Fibroblast of skin of left quadriceps (primary cell): ENCODE measurements at regions not wholly inside any gene's neighbourhood (a gene's known extent, or its start where the extent isn't known, plus 50 kb on each side); places are given as distances from the start of the nearest gene placed in this dataset.
"Not testable (repeated sequence)": the region's sequence is repeated elsewhere in the genome, so short reads cannot be mapped to it uniquely, and the experiment has no call there.

Source experiments
- DNase-seq, 2 experiments: peaks; one replicate each; pipeline ENCODE4 v3.0.0-alpha.2; 2013; ENCODE audit warnings: low read depth in 2 of 2

DNA sequence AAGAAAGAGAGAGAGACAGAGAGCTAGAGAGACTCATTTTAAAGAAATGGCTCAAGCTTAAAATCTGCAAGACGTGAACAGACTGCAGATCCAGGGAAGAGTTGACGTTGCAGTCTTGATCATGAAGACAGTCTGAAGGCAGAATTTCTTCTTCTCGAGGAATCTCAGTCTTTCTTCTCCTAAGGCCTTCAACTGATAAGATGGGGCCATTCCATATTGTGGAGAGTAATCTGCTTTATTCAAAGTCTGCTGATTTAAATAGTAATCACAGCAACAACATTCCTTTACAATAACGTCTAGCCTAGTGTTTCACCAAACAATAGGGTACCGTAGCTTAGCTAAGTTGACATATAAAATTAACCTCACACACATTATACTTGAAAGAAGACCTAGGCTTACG is 208.4 kb upstream of the ADAMTS3 start:
- no peak for DNase-seq

- peak; percentile 9 to 11 for DNase-seq
Measured at GRCh38 chr4:72770708-72771107, 201.7 kb upstream of the ADAMTS3 start.

- DNase-seq, result no peak
Measured at GRCh38 chr4:72768364-72768763, 199.3 kb upstream of the ADAMTS3 start.

DNA sequence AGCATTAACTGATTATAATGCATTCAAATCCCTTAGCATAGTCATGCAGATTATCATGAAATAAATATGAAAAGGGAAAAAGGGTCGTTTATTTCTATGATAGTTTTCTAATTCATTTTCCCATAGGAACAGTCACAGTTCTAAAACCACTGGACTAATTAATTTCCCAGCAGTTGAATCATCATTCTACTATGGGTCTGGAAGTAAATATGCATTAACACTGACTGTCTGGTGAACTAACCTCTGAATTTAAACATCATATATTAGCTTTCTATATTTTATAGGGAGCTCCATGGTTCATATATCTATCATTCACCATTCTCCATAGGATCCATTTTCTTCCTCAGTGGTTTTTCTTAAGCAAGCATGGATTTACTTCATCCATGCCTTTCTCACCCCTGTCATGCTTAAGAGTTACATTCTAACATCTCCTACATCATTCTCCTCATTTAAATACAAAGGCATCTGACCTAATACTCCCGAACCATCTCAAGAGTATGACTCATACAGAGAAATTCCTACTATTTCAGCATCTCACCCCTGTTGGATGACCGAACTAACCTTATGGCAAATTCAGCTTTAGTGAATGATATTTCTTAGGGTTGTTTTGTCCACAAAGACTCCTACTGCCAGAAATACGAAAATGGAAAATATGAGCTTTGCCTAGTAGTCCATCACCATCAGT is 198.7 kb upstream of the ADAMTS3 start:
- DNase-seq, result peak; percentile 27 to 28

GRCh38 chr4:72765788-72766187 is 196.8 kb upstream of the ADAMTS3 start:
- DNase-seq, result not testable (repeated sequence)

GRCh38 chr4:72761368-72762038 is 192.5 kb upstream of the ADAMTS3 start:
- no peak for DNase-seq

DNA sequence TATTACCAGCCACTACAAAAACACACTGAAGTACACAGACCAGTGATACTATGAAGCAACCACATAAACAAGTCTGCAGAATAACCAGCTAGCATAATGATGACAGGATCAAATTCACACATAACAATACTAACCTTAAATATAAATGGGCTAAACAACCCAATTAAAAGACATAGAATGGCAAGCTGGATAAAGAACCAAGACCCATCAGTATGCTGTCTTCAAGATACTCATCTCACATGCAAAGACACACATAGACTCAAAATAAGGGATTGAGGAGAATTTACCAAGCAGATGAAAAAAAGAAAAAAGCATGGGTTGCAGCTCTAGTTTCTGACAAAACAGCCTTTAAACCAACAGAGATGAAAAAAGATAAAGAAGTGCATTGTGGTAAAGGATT is 184.4 kb upstream of the ADAMTS3 start:
- not testable (repeated sequence) for DNase-seq

DNA sequence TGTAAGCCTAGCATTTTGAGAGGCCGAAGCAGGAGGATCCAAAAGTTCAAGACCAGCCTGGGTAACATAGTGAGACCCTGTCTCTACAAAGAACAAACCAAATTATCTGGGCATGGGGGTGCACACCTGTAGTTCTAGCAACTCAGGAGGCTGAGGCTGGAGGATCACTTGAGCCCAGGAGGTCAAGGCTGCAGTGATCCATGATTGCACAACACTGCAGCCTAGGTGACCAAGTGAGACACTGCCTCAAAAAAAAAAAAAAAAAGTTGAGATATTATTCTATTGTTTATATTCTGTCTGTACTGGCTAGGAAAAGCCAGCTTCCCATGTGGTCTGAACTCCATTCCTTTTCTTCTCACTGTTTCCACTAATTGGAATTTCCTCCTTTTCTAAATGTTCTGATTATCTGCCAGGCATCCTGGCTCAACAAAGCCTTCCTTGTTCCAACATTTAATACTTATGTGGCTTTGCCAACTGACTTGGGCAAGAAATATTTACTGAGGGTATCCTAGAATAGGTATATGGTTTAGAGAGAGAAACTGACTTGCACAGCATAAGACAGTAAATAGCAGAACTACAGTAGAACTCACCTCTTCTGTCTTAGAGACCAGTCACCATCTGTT is 175.2 kb upstream of the ADAMTS3 start:
- no peak for DNase-seq

GRCh38 chr4:72743078-72743477 is 174.1 kb upstream of the ADAMTS3 start:
- no peak for DNase-seq

DNA sequence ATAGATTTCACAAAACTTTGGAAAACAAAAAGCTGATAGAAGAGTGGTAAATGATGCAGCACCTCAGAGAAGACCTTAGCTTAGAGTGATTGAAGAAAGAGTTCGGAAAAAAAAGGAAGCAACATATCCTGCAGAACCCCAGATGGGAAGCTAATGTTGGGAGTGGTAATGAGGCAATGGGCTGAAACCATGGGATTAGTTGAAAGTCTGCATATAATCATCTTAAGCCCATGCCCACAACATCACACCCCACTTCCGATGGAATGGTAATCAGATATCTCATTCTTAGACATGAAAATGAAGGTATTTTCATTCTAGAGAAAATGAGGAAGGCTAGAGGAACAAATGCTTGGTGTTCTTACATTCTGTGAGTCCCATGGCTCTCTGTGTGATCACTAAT is 146.3 kb upstream of the ADAMTS3 start:
- no peak for DNase-seq

- DNase-seq, result no peak
Measured at GRCh38 chr4:72714482-72715279, 145.7 kb upstream of the ADAMTS3 start.

DNA sequence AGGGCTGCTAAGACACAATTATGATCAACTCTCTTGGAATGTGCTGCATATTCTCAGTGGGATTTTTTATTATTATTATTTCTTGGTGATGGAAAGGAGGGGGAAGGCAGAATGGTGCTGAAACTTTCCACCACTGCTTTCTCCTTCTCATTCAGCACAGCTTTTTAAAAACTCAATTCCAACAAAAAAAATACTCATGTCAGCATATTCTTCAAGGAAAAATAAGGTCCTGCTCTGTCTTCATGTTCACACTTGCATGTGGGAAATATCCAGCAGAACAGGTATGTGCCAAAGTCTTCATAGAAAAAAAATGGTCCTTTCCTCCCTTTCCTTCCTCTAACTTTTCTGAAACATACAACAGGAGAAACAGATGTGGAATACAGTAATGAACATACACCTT is 144.0 kb upstream of the ADAMTS3 start:
- DNase-seq, result no peak

DNA sequence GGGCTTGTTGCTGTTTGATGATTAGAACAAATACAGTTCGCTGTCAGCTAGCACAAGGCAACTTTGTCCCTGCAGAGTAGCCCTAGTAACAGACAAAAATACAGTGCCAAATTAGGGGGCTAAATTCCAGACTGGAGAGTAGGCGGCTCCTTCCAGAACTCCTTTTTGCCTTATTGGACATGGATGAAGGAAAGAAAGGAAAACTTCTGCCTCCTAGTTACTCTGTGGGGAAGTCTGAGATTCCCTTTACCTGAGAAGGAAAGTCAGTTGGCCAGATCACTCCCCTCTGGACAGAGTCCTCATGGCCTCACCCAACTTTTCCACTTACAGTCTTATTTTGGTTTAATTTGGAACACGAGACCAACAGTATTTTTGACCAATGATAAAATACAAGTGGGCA is 140.5 kb upstream of the ADAMTS3 start:
- no peak for DNase-seq

GRCh38 chr4:72706684-72707083 is 137.7 kb upstream of the ADAMTS3 start:
- no peak for DNase-seq

- DNase-seq, result not testable (repeated sequence)
Measured at GRCh38 chr4:72704925-72705640, 136.1 kb upstream of the ADAMTS3 start.

DNA sequence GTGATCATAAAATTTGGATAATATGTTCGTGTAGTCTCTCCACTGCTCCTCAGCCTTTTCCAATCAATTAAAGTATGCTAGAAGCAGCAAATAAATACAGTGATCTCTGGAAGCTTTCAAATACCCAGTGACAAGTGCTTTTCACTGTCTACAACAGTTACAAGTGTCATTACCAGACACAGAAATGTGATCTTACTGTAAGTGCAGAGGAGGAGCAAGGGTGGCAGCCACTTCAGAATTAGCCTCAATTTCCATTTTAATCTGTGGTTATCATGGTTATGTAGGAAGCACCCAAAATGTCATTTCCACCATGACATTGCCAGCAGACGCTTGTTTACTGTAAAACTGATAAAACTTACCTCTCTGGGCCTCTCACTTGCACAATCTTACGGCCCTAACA is 133.9 kb upstream of the ADAMTS3 start:
- DNase-seq, result no peak

DNA sequence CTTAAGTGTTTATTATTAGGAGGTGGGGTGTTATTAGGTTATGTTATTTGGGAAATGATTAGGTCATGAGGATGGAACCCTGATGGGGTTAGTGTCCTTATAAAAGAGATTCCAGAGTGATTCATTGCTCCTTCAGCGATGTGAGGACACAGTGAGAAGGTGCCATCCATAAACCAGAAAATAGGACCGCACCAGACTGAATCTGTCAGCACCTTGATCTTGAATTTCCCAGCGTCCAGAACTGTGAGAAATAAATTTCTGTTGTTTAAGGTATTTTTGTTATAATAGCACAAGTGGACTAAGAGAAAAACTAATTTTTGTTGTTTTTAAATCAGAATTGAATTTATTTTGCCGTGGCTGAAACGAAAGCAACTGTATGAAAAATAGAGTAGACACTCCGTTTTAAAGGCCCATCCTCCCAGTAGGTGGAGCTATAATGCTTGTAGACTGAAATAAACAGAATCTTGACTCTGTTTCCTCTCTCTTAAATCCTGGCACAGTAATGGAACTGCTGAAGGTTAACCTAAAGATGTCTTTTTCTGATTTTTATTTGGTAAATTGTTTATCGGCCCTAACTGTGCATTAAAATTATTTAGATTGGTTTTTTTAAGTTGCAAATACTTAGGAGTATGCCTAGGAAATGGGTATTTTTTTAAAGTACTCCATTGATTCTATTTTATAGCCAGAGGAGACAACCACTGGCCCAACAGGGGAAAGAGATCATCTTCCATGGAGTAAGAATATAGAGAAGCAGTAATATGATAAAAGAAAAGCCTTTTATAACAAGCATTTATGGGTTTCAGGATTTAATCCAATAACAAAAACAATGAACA is 133.2 kb upstream of the ADAMTS3 start:
- DNase-seq, result peak; percentile 7 to 15

DNA sequence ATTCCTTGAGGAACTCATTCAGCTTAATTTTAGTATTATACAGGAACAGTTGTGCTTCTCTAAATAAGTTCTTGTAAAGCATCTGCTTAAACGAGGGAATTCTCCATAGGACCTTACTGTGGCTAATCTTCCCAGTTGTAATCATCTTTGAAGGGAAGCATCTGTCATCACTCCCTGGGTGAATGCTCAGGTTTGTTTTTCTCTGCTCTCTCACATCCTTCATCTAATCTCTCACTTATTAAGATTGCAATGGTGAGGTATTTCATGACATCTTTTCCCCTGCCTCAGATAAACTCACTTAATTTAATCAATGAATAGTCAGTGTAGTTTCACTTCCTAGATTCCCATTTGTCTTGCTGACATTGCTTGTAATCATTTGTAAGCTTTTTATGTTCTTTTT is 121.8 kb upstream of the ADAMTS3 start:
- DNase-seq, result no peak

DNA sequence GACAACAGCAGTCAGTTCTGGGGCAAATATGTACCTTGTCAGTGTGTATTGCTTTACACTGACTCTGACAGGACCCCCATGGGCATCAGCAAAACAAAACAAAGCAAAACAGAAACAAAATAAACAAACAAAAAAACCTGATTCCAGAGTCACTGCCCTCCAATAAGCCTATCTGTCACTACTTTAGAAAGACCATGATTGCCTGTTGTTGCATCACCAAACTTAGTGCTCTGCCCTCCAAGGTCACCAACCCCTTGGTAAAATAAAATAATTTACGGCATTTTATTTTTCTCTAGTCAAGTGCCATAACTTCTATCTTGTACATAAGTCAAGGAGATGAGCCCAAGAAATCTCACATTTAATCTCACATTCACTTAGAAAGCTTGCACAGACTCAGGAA is 120.9 kb upstream of the ADAMTS3 start:
- DNase-seq, result no peak

DNA sequence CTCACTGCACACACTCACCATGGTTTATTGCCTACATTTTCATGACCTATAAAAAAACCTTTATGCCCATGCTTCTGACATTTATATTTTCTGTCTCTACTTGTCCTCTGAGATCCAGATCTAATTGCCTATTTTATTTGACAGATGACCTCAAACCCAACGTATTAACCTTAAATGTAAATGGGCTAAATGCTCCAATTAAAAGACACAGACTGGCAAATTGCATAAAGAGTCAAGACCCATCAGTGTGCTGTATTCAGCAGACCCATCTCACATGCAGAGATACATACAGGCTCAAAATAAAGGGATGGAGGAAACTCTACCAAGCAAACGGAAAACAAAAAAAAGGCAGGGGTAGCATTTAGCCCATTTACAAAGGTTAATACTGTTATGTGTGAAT is 117.4 kb upstream of the ADAMTS3 start:
- DNase-seq, result not testable (repeated sequence)

GRCh38 chr4:72679666-72680065 is 110.6 kb upstream of the ADAMTS3 start:
- DNase-seq, result no peak
